GM06990 (cell line): ENCODE measurements at regions not wholly inside any gene's neighbourhood (a gene's known extent, or its start where the extent isn't known, plus 50 kb on each side); places are given as distances from the start of the nearest gene placed in this dataset.
A peak's percentile ranks its signal among the peaks of the same experiment; 100 is the strongest.

Experiments
- DNase-seq: peaks from one replicate; pipeline ENCODE4 v3.0.0-alpha.2; 2011; ENCODE audit not compliant: insufficient read length; ENCODE audit errors: extremely low read depth
- H3K27me3 ChIP-seq: replicated peaks from 2 replicates; pipeline ENCODE4 v1.6.0; 2011; ENCODE audit warnings: low read length; ENCODE audit not compliant: control insufficient read depth, insufficient read depth
- H3K36me3 ChIP-seq: 2 replicates; pipeline ENCODE4 v1.5.1; 2011; ENCODE audit warnings: low read length; ENCODE audit not compliant: control insufficient read depth, insufficient read depth
- H3K4me3 ChIP-seq: replicated peaks from 2 replicates; pipeline ENCODE4 v1.5.1; 2011; ENCODE audit warnings: low read depth, mild to moderate bottlenecking, control low read depth, low read length
- TF ChIP-seq, protein P1 (sequence below): IDR thresholded peaks from 2 replicates; pipeline ENCODE4 v1.5.1; 2011; ENCODE audit warnings: low read length, control low read depth, mild to moderate bottlenecking, inconsistent platforms; ENCODE audit not compliant: insufficient read depth, poor library complexity, severe bottlenecking

DNA sequence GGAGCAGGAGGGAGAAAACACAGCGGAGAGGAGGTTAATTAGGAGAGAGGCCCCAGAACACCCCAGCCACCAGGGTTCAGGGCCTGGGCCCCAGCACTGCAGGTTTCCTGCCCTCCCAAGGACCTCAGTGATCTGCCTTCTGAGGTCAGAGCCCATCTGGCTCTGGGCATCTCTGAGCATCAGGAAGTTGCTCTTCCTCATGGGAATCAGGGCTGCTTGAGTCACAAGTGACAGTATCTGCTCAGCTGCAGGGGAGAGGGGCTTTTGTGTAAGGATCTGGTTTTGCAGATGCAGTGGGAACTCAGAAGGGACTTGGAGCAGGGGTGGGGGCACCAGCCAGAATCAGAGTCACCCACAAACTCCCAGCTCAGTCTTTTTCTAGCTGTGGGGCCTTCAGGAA is 472.1 kb downstream of the PTPRU start:
- Histone ChIP-seq H3K4me3 (no peak overlapping the region), H3K27me3 (peaks cover 2% of the 10 kb centered on the region; the same call in 1 of the 2 replicates), H3K36me3 (no peaks in the 10 kb centered on the region)
- no peak for DNase-seq
- TF ChIP-seq, protein P1, sequence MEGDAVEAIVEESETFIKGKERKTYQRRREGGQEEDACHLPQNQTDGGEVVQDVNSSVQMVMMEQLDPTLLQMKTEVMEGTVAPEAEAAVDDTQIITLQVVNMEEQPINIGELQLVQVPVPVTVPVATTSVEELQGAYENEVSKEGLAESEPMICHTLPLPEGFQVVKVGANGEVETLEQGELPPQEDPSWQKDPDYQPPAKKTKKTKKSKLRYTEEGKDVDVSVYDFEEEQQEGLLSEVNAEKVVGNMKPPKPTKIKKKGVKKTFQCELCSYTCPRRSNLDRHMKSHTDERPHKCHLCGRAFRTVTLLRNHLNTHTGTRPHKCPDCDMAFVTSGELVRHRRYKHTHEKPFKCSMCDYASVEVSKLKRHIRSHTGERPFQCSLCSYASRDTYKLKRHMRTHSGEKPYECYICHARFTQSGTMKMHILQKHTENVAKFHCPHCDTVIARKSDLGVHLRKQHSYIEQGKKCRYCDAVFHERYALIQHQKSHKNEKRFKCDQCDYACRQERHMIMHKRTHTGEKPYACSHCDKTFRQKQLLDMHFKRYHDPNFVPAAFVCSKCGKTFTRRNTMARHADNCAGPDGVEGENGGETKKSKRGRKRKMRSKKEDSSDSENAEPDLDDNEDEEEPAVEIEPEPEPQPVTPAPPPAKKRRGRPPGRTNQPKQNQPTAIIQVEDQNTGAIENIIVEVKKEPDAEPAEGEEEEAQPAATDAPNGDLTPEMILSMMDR = no peak

DNA sequence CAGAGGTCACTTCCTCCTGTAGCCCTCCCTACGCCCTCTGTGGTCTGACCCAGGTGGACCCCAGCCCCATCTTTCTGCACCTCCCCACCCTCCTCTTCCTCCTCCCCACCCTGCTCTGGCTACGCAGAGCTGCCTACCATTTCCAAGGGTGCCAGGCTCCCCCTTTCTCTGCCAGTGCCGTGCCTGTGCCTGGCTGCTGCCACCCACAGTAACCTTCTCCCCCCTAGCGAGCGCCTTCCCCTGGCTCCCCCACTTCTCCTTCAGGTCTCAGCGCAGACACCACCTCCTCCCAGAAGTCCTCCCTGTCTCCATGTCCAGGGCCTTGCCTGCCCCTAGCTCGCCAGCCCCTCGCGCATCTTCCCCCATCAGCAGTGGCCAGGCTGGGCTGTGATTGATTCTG is 471.5 kb downstream of the PTPRU start:
- TF ChIP-seq, protein P1 = no peak
- H3K27me3 ChIP-seq = peaks cover 2% of the 10 kb centered on the region
- DNase-seq = no peak
- no peak overlapping the region for H3K4me3 ChIP-seq
- H3K36me3 ChIP-seq = no peaks in the 10 kb centered on the region

DNA sequence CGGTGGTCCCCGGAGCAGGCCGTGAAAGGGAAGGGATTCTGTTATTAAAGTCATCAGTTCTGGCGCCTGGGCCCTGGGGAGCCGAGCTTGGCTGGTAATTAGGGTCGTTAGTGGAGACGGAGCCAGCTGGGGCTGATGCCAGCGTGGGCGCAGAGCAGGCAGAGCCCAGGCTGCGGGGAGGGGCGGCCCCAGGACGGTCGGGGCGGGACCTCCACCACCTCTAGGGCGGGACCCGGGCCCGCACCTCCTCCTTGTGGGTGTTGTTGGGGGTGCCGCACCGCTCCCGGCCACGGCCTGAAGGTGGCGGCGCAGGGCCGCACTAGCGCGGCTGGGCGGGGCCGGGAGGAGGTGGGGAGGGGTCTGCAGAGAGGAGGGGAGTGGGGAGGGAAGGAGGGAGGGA is 470.6 kb downstream of the PTPRU start:
- Histone ChIP-seq H3K27me3 (peaks cover 4% of the 10 kb centered on the region), H3K4me3 (no peak overlapping the region), H3K36me3 (no peaks in the 10 kb centered on the region)
- TF ChIP-seq, protein P1 = peak; percentile 46
- peak; percentile 57 for DNase-seq

DNA sequence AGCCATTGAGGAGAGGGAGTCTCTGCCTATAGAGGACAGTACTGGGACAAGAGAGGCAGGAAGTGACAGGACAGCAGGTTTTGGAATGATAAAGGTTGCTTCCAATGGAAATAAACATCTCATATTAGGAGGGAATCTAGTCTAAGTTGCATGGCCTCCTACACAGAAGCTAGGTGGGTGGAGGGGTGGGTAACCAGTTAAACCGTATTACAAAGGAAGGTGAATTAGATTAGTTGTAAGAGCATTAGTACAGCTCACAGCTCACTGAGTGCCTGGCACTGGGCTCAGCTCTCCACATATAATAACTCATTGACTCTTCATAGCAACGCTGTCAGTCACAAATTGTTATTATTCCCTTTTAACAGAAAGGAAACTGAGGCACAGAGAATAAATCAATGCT is 468.1 kb downstream of the PTPRU start:
- H3K27me3 ChIP-seq = peaks cover 4% of the 10 kb centered on the region
- no peaks in the 10 kb centered on the region for H3K36me3 ChIP-seq
- no peak overlapping the region for H3K4me3 ChIP-seq
- no peak for DNase-seq
- TF ChIP-seq, protein P1 = no peak

DNA sequence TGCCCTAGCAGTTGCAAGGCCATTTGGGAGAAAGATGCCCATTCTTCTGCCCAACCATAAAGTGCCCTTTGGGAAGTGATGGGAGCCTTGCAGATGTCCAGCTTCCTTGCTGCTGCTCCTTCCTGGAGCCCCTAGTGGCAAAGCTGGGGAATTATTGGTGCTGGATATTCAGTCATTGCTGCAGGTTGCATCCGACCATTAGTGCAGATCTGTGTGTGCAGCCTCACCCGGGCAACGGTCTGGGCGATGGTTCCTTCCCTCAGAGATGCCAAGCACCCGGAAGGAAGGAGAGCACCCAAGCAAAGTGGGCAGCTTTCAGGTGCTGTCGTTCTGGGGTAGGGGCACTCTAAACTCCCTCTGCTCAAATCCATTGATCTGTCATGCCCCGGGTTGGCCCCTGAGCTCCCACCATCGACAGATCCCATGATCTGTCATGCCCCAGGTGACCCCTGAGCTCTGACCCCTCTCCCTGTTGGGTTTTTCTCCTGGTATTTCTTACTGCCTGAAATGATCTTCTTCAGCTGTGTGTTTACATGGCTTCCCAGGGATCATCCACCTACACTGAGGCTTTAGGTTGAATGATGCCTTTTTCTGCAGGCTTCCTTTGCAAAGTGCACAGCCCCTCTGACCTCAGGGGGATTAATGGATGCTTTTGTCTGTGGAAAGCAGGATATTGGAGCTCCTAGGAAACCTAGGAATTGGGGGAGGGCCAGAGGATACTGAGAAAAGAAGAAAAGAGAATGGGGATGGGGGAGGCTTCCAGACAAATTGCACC is 467.5 kb downstream of the PTPRU start:
- no peak for DNase-seq
- no peak overlapping the region for H3K4me3 ChIP-seq
- H3K36me3 ChIP-seq = no peaks in the 10 kb centered on the region
- peaks cover 4% of the 10 kb centered on the region for H3K27me3 ChIP-seq
- TF ChIP-seq, protein P1 = peak; percentile 75

DNA sequence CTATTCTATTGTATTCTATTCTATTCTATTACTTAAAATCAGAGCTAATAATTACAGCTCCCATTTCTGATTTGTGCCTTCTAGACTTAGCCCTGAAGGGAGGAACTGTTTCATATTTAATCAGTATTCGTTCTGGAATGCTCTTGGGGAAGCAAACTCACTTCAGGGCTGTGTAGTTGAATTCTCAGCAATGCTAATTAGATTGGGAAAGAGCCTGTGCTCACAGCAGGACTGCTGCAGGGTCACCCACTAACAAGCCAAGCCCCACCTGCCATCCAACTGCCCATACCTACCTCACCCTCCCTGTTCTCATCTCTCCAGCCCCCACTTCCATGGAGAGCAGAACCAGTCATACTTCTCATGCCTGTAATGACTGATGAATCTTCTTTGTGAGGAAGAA is 464.2 kb downstream of the PTPRU start:
- H3K4me3 ChIP-seq = no peak overlapping the region
- TF ChIP-seq, protein P1 = no peak
- no peaks in the 10 kb centered on the region for H3K36me3 ChIP-seq
- H3K27me3 ChIP-seq = peaks cover 2% of the 10 kb centered on the region
- DNase-seq = no peak
